Left lung (tissue), 4 donors: ENCODE measurements at regions not wholly inside any gene's neighbourhood (a gene's known extent, or its start where the extent isn't known, plus 50 kb on each side); places are given as distances from the start of the nearest gene placed in this dataset.
A peak's percentile ranks its signal among the peaks of the same experiment; 100 is the strongest.

Source experiments
- ATAC-seq: fragments of 200-7000 bp; cut with Tn5 transposase; one replicate; pipeline ENCODE4 v1.9.1; 2020; ENCODE audit warnings: moderate library complexity
- DNase-seq, 4 donors: peaks; one replicate each; pipeline ENCODE4 v3.0.0-alpha.2; 2013 to 2020
- H3K27ac ChIP-seq, 2 donors: fragments of 200-600 bp; sonication (generic) in 1 of 2; one replicate each; pipeline versions ENCODE4 v1.5.0 to v1.8.0; 2020 to 2021
- H3K27me3 ChIP-seq, 2 donors: fragments of 200-600 bp; sonication (generic) in 1 of 2; one replicate each; pipeline versions ENCODE4 v1.5.0 to v1.8.0; 2020 to 2021
- H3K36me3 ChIP-seq, 2 donors: fragments of 200-600 bp; sonication (generic) in 1 of 2; one replicate each; pipeline versions ENCODE4 v1.5.0 to v1.8.0; 2020 to 2021
- H3K4me1 ChIP-seq, 2 donors: fragments of 200-600 bp; one replicate each; pipeline ENCODE4 v1.8.0; 2021
- H3K4me3 ChIP-seq, 2 donors: fragments of 200-600 bp; sonication (generic) in 1 of 2; one replicate each; pipeline versions ENCODE4 v1.5.0 to v1.8.0; 2020 to 2021; ENCODE audit warnings: mild to moderate bottlenecking in 1 of 2
- H3K9me3 ChIP-seq, 2 donors: fragments of 200-600 bp; sonication (generic) in 1 of 2; one replicate each; pipeline versions ENCODE4 v1.5.0 to v1.8.0; 2020 to 2021
- CTCF ChIP-seq, 2 donors: fragments of 200-600 bp; sonication (generic) in 1 of 2; IDR thresholded peaks; one replicate each; pipeline versions ENCODE4 v1.5.0 to v1.8.0; 2021; ENCODE audit warnings: antibody characterized with exemption in 2 of 2
- intact Hi-C, 2 donors: fragments of 100-400 bp; cut with DNase I; formaldehyde crosslinking; loops; one replicate each; pipeline versions ENCODE4 v1.11.2 to v1.14.2; 2022
- donor health status: DM: no; HTN: yes; CAD: no.
- donor health status: DM: no; HTN: no; CAD: no.

- H3K4me1 ChIP-seq, result peaks cover 5 to 44% of the 10 kb centered on the region in 2 donors
These were observed 249.7 kb downstream of the RHOU start for GRCh38 chr1:228984646-228985631.

GRCh38 chr1:228985661-228986060, 250.4 kb downstream of the RHOU start:
- Histone ChIP-seq H3K9me3 (no peaks in the 10 kb centered on the region), H3K4me1 (peaks cover 5 to 51% of the 10 kb centered on the region in 2 donors), H3K27me3 (no peaks in the 10 kb centered on the region), H3K4me3 (no peak overlapping the region), H3K36me3 (no peaks in the 10 kb centered on the region), H3K27ac (no peak overlapping the region)
- ATAC-seq (no peak), DNase-seq (no peak)
- intact Hi-C loops, result no loop called here
- TF ChIP-seq CTCF (IDR thresholded peaks at IDR 0.05), result no peak

More at GRCh38 chr1:228984646-228985631, 249.7 kb downstream of the RHOU start:
- DNase-seq (no peak), ATAC-seq (no peak)
- intact Hi-C loops, result no loop called here
- H3K9me3 ChIP-seq, result no peaks in the 10 kb centered on the region
- no peak overlapping the region for H3K4me3 ChIP-seq
- no peaks in the 10 kb centered on the region for H3K36me3 ChIP-seq
- TF ChIP-seq CTCF (IDR thresholded peaks at IDR 0.05), result no peak
- H3K27me3 ChIP-seq, result no peaks in the 10 kb centered on the region
- no peak overlapping the region for H3K27ac ChIP-seq

DNA sequence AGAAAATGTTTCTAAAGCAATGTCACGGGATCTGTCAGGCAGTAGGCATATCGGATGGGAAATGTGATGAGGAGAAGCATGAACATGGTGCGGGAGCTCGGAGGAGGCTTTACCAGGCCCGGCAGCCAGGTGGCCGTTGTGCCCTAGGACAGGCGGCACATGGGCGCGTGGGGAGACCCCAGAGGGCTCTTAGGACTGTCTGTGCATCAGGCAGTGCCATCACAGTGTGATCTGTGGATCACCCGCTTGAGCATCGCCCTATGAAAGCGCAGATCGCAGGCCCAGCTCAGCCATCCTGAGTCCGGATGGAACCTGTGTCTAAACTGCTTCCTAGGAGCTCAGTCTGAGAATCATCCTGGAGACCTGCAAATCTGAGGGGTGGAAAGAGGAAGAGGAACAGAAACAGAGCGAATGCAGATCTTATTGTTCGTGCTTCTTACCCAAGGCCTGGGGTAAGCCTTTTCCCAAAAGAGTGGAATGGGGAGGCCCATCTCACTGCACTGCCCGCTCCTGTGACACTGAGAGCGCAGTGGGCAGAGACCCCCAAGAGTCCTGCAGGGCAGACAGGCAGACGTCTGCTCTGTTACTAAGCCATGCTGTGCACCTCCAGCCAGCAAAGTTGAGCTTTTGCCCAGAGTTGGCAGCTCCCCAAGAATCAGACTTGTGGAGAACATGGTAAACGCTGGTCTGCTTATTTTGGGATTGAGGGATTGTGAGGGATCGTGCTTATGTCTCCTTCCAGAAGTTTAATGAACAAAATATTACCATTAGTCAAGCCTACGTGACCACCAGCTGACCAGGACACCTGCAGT, 251.0 kb downstream of the RHOU start:
- no peak for ATAC-seq
- TF ChIP-seq CTCF (IDR thresholded peaks at IDR 0.05), result no peak
- peak in 1 of 4 donors; percentile 52 for DNase-seq
- Histone ChIP-seq H3K4me3 (no peak overlapping the region), H3K27ac (no peak overlapping the region), H3K4me1 (peaks cover 5 to 57% of the 10 kb centered on the region in 2 donors), H3K9me3 (no peaks in the 10 kb centered on the region), H3K27me3 (no peaks in the 10 kb centered on the region), H3K36me3 (no peaks in the 10 kb centered on the region)
- intact Hi-C loops, result no loop called here

- Histone ChIP-seq H3K27ac (no peak overlapping the region), H3K36me3 (no peaks in the 10 kb centered on the region), H3K4me3 (no peak overlapping the region), H3K4me1 (peaks cover 5 to 63% of the 10 kb centered on the region in 2 donors), H3K9me3 (no peaks in the 10 kb centered on the region), H3K27me3 (no peaks in the 10 kb centered on the region)
- TF ChIP-seq CTCF (IDR thresholded peaks at IDR 0.05), result no peak
- DNase-seq (no peak), ATAC-seq (no peak)
- intact Hi-C loops, result no loop called here
These were observed 252.0 kb downstream of the RHOU start for GRCh38 chr1:228987286-228987685.
